Fibroblast of lung (primary cell): ENCODE measurements at regions not wholly inside any gene's neighbourhood (a gene's known extent, or its start where the extent isn't known, plus 50 kb on each side); places are given as distances from the start of the nearest gene placed in this dataset.

Experiments
- DNase-seq, 2 donors: peaks; one replicate each; pipeline versions ENCODE4 v3.0.0 to v3.0.0-alpha.2; 2010; ENCODE audit warnings: low read depth in 2 of 2
- H2AFZ ChIP-seq: 2 replicates; pipeline ENCODE4 v1.5.1; 2012; ENCODE audit warnings: low read length, control low read depth, inconsistent platforms
- H3K27ac ChIP-seq: 2 replicates; pipeline ENCODE4 v1.5.1; 2011; ENCODE audit warnings: low read length, control low read depth; ENCODE audit not compliant: insufficient read depth
- H3K27me3 ChIP-seq: 2 replicates; pipeline ENCODE4 v1.5.1; 2011; ENCODE audit warnings: mild to moderate bottlenecking, low read length; ENCODE audit not compliant: control insufficient read depth, insufficient read depth
- H3K36me3 ChIP-seq: 2 replicates; pipeline ENCODE4 v1.5.1; 2011; ENCODE audit warnings: low read length; ENCODE audit not compliant: control insufficient read depth, insufficient read depth
- H3K4me1 ChIP-seq: 2 replicates; pipeline ENCODE4 v1.5.1; 2011; ENCODE audit warnings: low read length; ENCODE audit not compliant: control insufficient read depth, insufficient read depth; ENCODE audit errors: extremely low read depth
- H3K4me2 ChIP-seq: 2 replicates; pipeline ENCODE4 v1.5.1; 2011; ENCODE audit warnings: low read length, control low read depth; ENCODE audit not compliant: insufficient read depth; ENCODE audit errors: extremely low read depth
- H3K4me3 ChIP-seq, 4 experiments: fragments of 200-600 bp in 1 of 4; sonication (generic) in 1 of 4; replicated peaks in 1 of 4; 2 replicates each; pipeline ENCODE4 v1.5.1; 2011 to 2016; ENCODE audit warnings: low read length in 4 of 4, low read depth in 3 of 4, mild to moderate bottlenecking in 3 of 4, control low read depth in 2 of 4, inconsistent platforms in 1 of 4, mixed read lengths in 1 of 4; ENCODE audit not compliant: insufficient read depth in 1 of 4; ENCODE audit errors: control extremely low read depth in 1 of 4
- H3K79me2 ChIP-seq: 2 replicates; pipeline ENCODE4 v1.5.1; 2012; ENCODE audit warnings: mild to moderate bottlenecking, low read length, inconsistent platforms; ENCODE audit not compliant: control insufficient read depth, insufficient read depth
- H3K9ac ChIP-seq: 2 replicates; pipeline ENCODE4 v1.5.1; 2011; ENCODE audit warnings: mild to moderate bottlenecking, low read length, control low read depth; ENCODE audit not compliant: insufficient read depth
- H3K9me3 ChIP-seq: 2 replicates; pipeline ENCODE4 v1.5.1; 2012; ENCODE audit warnings: low read depth, low read length; ENCODE audit not compliant: control insufficient read depth, insufficient read depth
- H4K20me1 ChIP-seq: 2 replicates; pipeline ENCODE4 v1.5.1; 2011; ENCODE audit warnings: low read length; ENCODE audit not compliant: control insufficient read depth, insufficient read depth; ENCODE audit errors: extremely low read depth
- CTCF ChIP-seq, 2 donors: IDR thresholded peaks in 1 of 2; conservative IDR thresholded peaks in 1 of 2; 1 replicate in 1 of 2; 2 replicates in 1 of 2; pipeline ENCODE4 v1.5.1; 2011 to 2012; ENCODE audit warnings: low read length in 2 of 2, control low read depth in 1 of 2, inconsistent platforms in 1 of 2, low read depth in 1 of 2, mild to moderate bottlenecking in 1 of 2
- EZH2 ChIP-seq: IDR thresholded peaks from 2 replicates; pipeline ENCODE4 v1.5.1; 2012; ENCODE audit warnings: low read length, control low read depth, mild to moderate bottlenecking; ENCODE audit errors: missing control alignments

DNA sequence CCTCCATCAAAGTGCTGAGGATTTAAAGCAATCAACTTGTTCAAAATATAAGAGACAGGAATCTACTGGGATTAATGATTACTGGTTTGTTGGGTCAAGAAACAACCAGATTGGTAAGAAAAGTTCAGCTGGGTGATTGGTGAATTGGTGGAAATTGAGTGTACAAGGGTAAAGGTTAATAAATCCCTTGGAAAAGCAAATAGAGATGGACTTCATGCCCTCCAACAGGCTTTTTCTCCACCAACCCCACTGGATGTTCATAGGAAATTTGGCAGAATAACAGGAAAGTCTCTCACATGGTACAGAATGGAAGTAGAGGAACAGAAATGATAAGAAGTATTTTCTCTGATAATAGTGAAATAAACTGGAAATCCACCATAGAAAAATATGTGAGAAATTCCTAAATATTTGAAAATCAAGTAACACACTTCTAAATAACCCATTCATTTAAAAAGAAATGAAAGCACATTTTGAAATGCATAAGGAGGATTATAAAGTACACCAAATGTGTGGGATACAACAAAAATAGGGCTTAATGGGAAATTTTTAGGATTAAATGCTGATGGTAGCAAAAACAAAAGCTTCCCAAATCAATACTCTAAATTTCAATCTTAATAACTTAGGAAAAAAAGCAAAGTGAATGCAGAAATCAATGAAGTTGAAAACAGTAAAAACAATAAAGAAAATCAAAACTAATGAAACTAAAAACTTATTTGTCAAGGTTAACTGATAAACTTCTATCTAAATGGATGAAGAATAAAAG lies 426.2 kb downstream of the HTR1A start:
- Histone ChIP-seq H3K9ac (no peak overlapping the region), H3K4me1 (no peaks in the 10 kb centered on the region), H2AFZ (no peak overlapping the region), H3K36me3 (no peaks in the 10 kb centered on the region), H3K4me3 (no peak overlapping the region), H4K20me1 (no peaks in the 10 kb centered on the region), H3K9me3 (no peaks in the 10 kb centered on the region), H3K27me3 (no peaks in the 10 kb centered on the region), H3K79me2 (no peaks in the 10 kb centered on the region), H3K27ac (no peak overlapping the region), H3K4me2 (no peak overlapping the region)
- no peak for DNase-seq
- TF ChIP-seq EZH2 (no peak), CTCF (conservative IDR thresholded peaks at IDR 0.05 in 1 of 2, IDR thresholded peaks at IDR 0.05 in 1 of 2; ENCODE audit: low read depth in 1 of 2, low read length in 2 of 2) (no peak)

GRCh38 chr5:63524281-63524680 lies 438.0 kb downstream of the HTR1A start:
- Histone ChIP-seq H2AFZ (no peak overlapping the region), H3K9me3 (no peaks in the 10 kb centered on the region), H3K27me3 (no peaks in the 10 kb centered on the region), H3K4me1 (no peaks in the 10 kb centered on the region), H3K4me3 (no peak overlapping the region), H3K79me2 (no peaks in the 10 kb centered on the region), H4K20me1 (no peaks in the 10 kb centered on the region), H3K4me2 (no peak overlapping the region), H3K9ac (no peak overlapping the region), H3K27ac (no peak overlapping the region), H3K36me3 (no peaks in the 10 kb centered on the region)
- TF ChIP-seq CTCF (conservative IDR thresholded peaks at IDR 0.05 in 1 of 2, IDR thresholded peaks at IDR 0.05 in 1 of 2; ENCODE audit: low read depth in 1 of 2, low read length in 2 of 2) (no peak), EZH2 (no peak)
- DNase-seq: no peak

- H2AFZ ChIP-seq: no peak overlapping the region
- DNase-seq: no peak
- H3K4me3 ChIP-seq: no peak overlapping the region
- no peak overlapping the region for H3K9ac ChIP-seq
- no peak for TF ChIP-seq CTCF (conservative IDR thresholded peaks at IDR 0.05 in 1 of 2, IDR thresholded peaks at IDR 0.05 in 1 of 2; ENCODE audit: low read depth in 1 of 2, low read length in 2 of 2)
- TF ChIP-seq EZH2: no peak
- H3K4me2 ChIP-seq: no peak overlapping the region
- no peak overlapping the region for H3K27ac ChIP-seq
- H3K9me3 ChIP-seq: no peaks in the 10 kb centered on the region
- H4K20me1 ChIP-seq: no peaks in the 10 kb centered on the region
- H3K27me3 ChIP-seq: no peaks in the 10 kb centered on the region
- no peaks in the 10 kb centered on the region for H3K4me1 ChIP-seq
- H3K79me2 ChIP-seq: no peaks in the 10 kb centered on the region
- H3K36me3 ChIP-seq: no peaks in the 10 kb centered on the region
Observed at GRCh38 chr5:63516006-63516405, 446.2 kb downstream of the HTR1A start.
